HCT116 (cell line): ENCODE measurements at regions not wholly inside any gene's neighbourhood (a gene's known extent, or its start where the extent isn't known, plus 50 kb on each side); places are given as distances from the start of the nearest gene placed in this dataset.

Experiments
- ATAC-seq: fragments of 200-7000 bp; cut with Tn5 transposase; 2 replicates; pipeline ENCODE4 v1.9.1; 2020; ENCODE audit warnings: mild to moderate bottlenecking, moderate library complexity
- BruUV-seq: library from RNA; stranded (reverse); fragments of 400-500 nt; replicated peaks from 2 replicates; lab custom pipeline; 2021; lab: Mats Ljungman, UMichigan
- CTCF ChIA-PET: fragments of 300-600 bp; sonication (Branson Sonifier 250); formaldehyde crosslinking; loops from one replicate; lab custom pipeline; 2021; ENCODE audit warnings: antibody characterized with exemption; lab: Charles Lee
- POLR2A ChIA-PET: fragments of 300-600, 350-600 bp; sonication (Branson Sonifier 250); formaldehyde crosslinking; loops from one replicate; lab custom pipeline; 2021; ENCODE audit warnings: antibody characterized with exemption; lab: Charles Lee
- RAD21 ChIA-PET, 2 experiments: fragments of 300-600 bp; sonication (Branson Sonifier 250); formaldehyde crosslinking; loops; one replicate each; lab custom pipeline; 2023; ENCODE audit warnings: low total read pairs in 2 of 2; ENCODE audit not compliant: uncharacterized antibody in 2 of 2, unreplicated experiment in 2 of 2, low non-redundant PET in 1 of 2; lab: Charles Lee
- DNase-seq: peaks from one replicate; pipeline ENCODE4 v3.0.0-alpha.2; 2010; ENCODE audit warnings: low read depth, low spot score
- H2AFZ ChIP-seq: fragments of 200-600 bp; shearing (Covaris generic), sonication (generic); 2 replicates; pipeline ENCODE4 v1.6.1; 2017; ENCODE audit warnings: low read depth, mixed run types, mixed read lengths, antibody characterized with exemption, low read length; ENCODE audit not compliant: poor library complexity, severe bottlenecking
- H3K27ac ChIP-seq: 2 replicates; pipeline ENCODE4 v1.5.1; 2012; ENCODE audit warnings: low read depth, low read length
- H3K27me3 ChIP-seq: fragments of 200-600 bp; sonication (generic); 2 replicates; pipeline ENCODE4 v1.6.1; 2016; ENCODE audit warnings: mixed run types, low read length, mixed read lengths; ENCODE audit not compliant: insufficient read depth
- H3K36me3 ChIP-seq, 2 experiments: fragments of 200-500 bp in 1 of 2; fragments of 200-600 bp in 1 of 2; sonication (Bioruptor generic) in 1 of 2; sonication (generic) in 1 of 2; 2 replicates each; pipeline versions ENCODE4 v1.5.1 to v1.6.1; 2014 to 2016; ENCODE audit warnings: low read length in 2 of 2, inconsistent platforms in 1 of 2, mixed read lengths in 1 of 2, mixed run types in 1 of 2; ENCODE audit not compliant: insufficient read depth in 2 of 2, control insufficient read depth in 1 of 2
- H3K4me1 ChIP-seq, 2 experiments: fragments of 200-600 bp in 1 of 2; sonication (generic) in 1 of 2; 2 replicates each; pipeline versions ENCODE4 v1.5.1 to v1.6.1; 2012 to 2017; ENCODE audit warnings: low read length in 2 of 2, inconsistent platforms in 1 of 2, mild to moderate bottlenecking in 1 of 2, mixed read lengths in 1 of 2, mixed run types in 1 of 2, moderate library complexity in 1 of 2; ENCODE audit not compliant: insufficient read depth in 2 of 2, control insufficient read depth in 1 of 2
- H3K4me2 ChIP-seq: fragments of 200-600 bp; sonication (generic); 2 replicates; pipeline ENCODE4 v1.6.1; 2017; ENCODE audit warnings: mixed run types, low read length, mixed read lengths
- H3K4me3 ChIP-seq, 2 experiments: fragments of 200-600 bp in 1 of 2; sonication (generic) in 1 of 2; replicated peaks in 1 of 2; 2 replicates each; pipeline ENCODE4 v1.5.1; 2011 to 2016; ENCODE audit warnings: low read length in 2 of 2, control low read depth in 1 of 2, low read depth in 1 of 2, mild to moderate bottlenecking in 1 of 2, mixed read lengths in 1 of 2, mixed run types in 1 of 2
- H3K79me2 ChIP-seq: fragments of 200-600 bp; sonication (generic); 2 replicates; pipeline ENCODE4 v1.6.1; 2017; ENCODE audit warnings: mild to moderate bottlenecking, mixed run types, low read length, moderate library complexity, mixed read lengths; ENCODE audit not compliant: insufficient read depth
- H3K9ac ChIP-seq: fragments of 200-600 bp; sonication (generic); 2 replicates; pipeline ENCODE4 v1.6.1; 2016; ENCODE audit warnings: low read length, mixed read lengths
- H3K9me2 ChIP-seq: fragments of 200-600 bp; sonication (generic), shearing (Covaris generic); 2 replicates; pipeline ENCODE4 v1.6.1; 2017; ENCODE audit warnings: mixed run types, mild to moderate bottlenecking, moderate library complexity; ENCODE audit not compliant: insufficient read depth
- H3K9me3 ChIP-seq, 2 experiments: fragments of 200-500 bp in 1 of 2; fragments of 200-600 bp in 1 of 2; sonication (Bioruptor generic) in 1 of 2; sonication (generic) in 1 of 2; 2 replicates each; pipeline ENCODE4 v1.6.1; 2014 to 2017; ENCODE audit warnings: low read length in 2 of 2, mixed read lengths in 2 of 2, inconsistent platforms in 1 of 2, low read depth in 1 of 2, mild to moderate bottlenecking in 1 of 2, mixed run types in 1 of 2, moderate library complexity in 1 of 2; ENCODE audit not compliant: control insufficient read depth in 1 of 2, insufficient read depth in 1 of 2
- H4K20me1 ChIP-seq: fragments of 200-600 bp; sonication (generic), shearing (Covaris generic); 2 replicates; pipeline ENCODE4 v1.6.1; 2017; ENCODE audit warnings: mixed run types, mild to moderate bottlenecking, moderate library complexity; ENCODE audit not compliant: insufficient read depth
- ATF3 ChIP-seq: IDR thresholded peaks from 2 replicates; pipeline ENCODE4 v1.6.1; 2012
- EGR1 ChIP-seq: IDR thresholded peaks from 2 replicates; pipeline ENCODE4 v1.6.1; 2012; ENCODE audit warnings: low read depth
- ELF1 ChIP-seq: IDR thresholded peaks from 2 replicates; pipeline ENCODE4 v1.6.1; 2012; ENCODE audit warnings: low read depth, borderline replicate concordance
- EZH2 ChIP-seq: fragments of 200-600 bp; sonication (generic); IDR thresholded peaks from 2 replicates; pipeline ENCODE4 v1.6.1; 2017; ENCODE audit warnings: antibody characterized with exemption, mixed run types
- JUND ChIP-seq: IDR thresholded peaks from 2 replicates; pipeline ENCODE4 v1.6.1; 2012
- MAX ChIP-seq: IDR thresholded peaks from 2 replicates; pipeline ENCODE4 v1.6.1; 2012
- POLR2A ChIP-seq: IDR thresholded peaks from 2 replicates; pipeline ENCODE4 v1.7.0; 2011; ENCODE audit warnings: borderline replicate concordance; ENCODE audit not compliant: insufficient read depth, insufficient read length; ENCODE audit errors: extremely low read depth
- RAD21 ChIP-seq: IDR thresholded peaks from 2 replicates; pipeline ENCODE4 v1.6.1; 2012; ENCODE audit warnings: low read depth, mild to moderate bottlenecking
- REST ChIP-seq: IDR thresholded peaks from 2 replicates; pipeline ENCODE4 v1.6.1; 2012; ENCODE audit warnings: low read depth
- SP1 ChIP-seq: IDR thresholded peaks from 2 replicates; pipeline ENCODE4 v1.6.1; 2012; ENCODE audit warnings: low read depth
- SRF ChIP-seq: IDR thresholded peaks from 2 replicates; pipeline ENCODE4 v1.6.1; 2012; ENCODE audit warnings: low read depth
- YY1 ChIP-seq: IDR thresholded peaks from 2 replicates; pipeline ENCODE4 v1.6.1; 2011; ENCODE audit warnings: low read length, low read depth, moderate library complexity, mild to moderate bottlenecking; ENCODE audit not compliant: insufficient replicate concordance; ENCODE audit errors: extremely low read depth
- ZFX ChIP-seq: fragments of 450-650 bp; IDR thresholded peaks from 2 replicates; pipeline ENCODE4 v1.6.1; 2017
- ZNF274 ChIP-seq: fragments of 200-500 bp; sonication (Bioruptor generic); IDR thresholded peaks from 2 replicates; pipeline ENCODE4 v1.6.1; 2014; ENCODE audit warnings: mild to moderate bottlenecking, low read depth, low read length, inconsistent platforms
- intact Hi-C: fragments of 100-400 bp; cut with micrococcal nuclease; formaldehyde crosslinking; loops from 2 replicates; pipeline ENCODE4 v1.10.0; 2022

GRCh38 chr4:187304133-187304532 is 580.5 kb upstream of the FAT1 start:
- H3K4me1 ChIP-seq = no peaks in the 10 kb centered on the region; a peak in 1 of 4 replicates
- H3K9me2 ChIP-seq = no peaks in the 10 kb centered on the region
- RAD21 ChIA-PET = no interaction called here
- H3K9ac ChIP-seq = no peak overlapping the region
- TF ChIP-seq JUND (no peak), ELF1 (no peak), SRF (no peak), REST (no peak), ZNF274 (no peak), ATF3 (no peak), RAD21 (no peak), YY1 (no peak), EGR1 (no peak), POLR2A (no peak), ZFX (no peak), EZH2 (no peak), SP1 (no peak), MAX (no peak)
- POLR2A ChIA-PET = no interaction called here
- H3K79me2 ChIP-seq = no peaks in the 10 kb centered on the region
- no peaks in the 10 kb centered on the region for H3K36me3 ChIP-seq
- intact Hi-C loops = no loop called here
- no peak overlapping the region for H3K27ac ChIP-seq
- no peak overlapping the region for H3K4me2 ChIP-seq
- no peak overlapping the region for H3K4me3 ChIP-seq
- BruUV-seq = no TSS peak
- H3K27me3 ChIP-seq = no peaks in the 10 kb centered on the region
- CTCF ChIA-PET = no interaction called here
- ATAC-seq (no peak), DNase-seq (no peak)
- no peaks in the 10 kb centered on the region for H3K9me3 ChIP-seq
- H4K20me1 ChIP-seq = no peaks in the 10 kb centered on the region
- H2AFZ ChIP-seq = no peak overlapping the region
